ENCODE measurements at regions not wholly inside any gene's neighbourhood (a gene's known extent, or its start where the extent isn't known, plus 50 kb on each side); places are given as distances from the start of the nearest gene placed in this dataset.

DNA sequence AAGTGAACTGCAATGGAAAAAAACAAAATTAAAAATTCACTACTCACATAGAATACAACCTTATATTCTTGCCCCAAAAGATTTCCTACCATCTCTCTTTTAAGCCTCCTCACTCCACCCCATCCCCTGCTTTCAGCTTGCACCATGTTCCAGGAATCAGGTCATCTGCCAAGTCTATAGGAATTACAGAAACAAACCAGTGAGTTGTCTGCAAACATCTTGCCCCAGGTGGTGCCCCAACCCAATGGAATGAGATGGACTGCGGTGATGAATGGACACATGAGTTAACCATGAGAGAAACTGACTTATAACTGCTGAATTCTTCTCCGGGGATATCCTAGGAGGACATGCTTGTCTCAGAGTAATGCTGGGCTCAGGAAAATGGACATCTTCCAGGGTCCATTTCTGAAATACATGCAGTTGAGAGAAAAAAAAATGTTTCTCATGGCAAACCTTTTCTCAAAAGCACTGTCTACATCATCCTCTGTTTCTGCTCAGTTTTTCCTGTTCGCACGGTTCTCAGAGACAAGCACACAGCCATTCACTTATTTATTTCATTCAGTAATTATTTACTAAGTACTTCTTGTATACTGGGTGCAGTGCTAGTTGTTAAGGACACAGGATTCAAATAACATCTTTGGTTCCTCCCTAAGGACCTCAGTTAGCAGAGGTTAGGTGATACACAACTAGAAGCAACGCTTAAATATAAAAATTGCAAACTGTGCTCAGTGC, 350.0 kb downstream of the RND3 start:
- TF ChIP-seq POLR2AphosphoS5 (IDR thresholded peaks at IDR 0.05; ENCODE audit: insufficient read depth, low read depth, low read length) (no peak), POLR2A (IDR thresholded peaks at IDR 0.05; ENCODE audit: low read depth, low read length) (no peak), EZH2 (IDR thresholded peaks at IDR 0.05; ENCODE audit: borderline replicate concordance, low read depth, low read length, severe bottlenecking) (no peak), JUN (IDR thresholded peaks at IDR 0.05; ENCODE audit: borderline replicate concordance, insufficient read depth, insufficient read length, low read depth) (no peak), GATA2 (IDR thresholded peaks at IDR 0.05; ENCODE audit: insufficient read depth, insufficient read length, low read depth, low read length) (no peak), MYC (IDR thresholded peaks at IDR 0.05; ENCODE audit: low read depth, low read length) (no peak), FOS (IDR thresholded peaks at IDR 0.05; ENCODE audit: borderline replicate concordance, insufficient read depth, low read length) (no peak)
- TF ChIP-seq, protein P1, sequence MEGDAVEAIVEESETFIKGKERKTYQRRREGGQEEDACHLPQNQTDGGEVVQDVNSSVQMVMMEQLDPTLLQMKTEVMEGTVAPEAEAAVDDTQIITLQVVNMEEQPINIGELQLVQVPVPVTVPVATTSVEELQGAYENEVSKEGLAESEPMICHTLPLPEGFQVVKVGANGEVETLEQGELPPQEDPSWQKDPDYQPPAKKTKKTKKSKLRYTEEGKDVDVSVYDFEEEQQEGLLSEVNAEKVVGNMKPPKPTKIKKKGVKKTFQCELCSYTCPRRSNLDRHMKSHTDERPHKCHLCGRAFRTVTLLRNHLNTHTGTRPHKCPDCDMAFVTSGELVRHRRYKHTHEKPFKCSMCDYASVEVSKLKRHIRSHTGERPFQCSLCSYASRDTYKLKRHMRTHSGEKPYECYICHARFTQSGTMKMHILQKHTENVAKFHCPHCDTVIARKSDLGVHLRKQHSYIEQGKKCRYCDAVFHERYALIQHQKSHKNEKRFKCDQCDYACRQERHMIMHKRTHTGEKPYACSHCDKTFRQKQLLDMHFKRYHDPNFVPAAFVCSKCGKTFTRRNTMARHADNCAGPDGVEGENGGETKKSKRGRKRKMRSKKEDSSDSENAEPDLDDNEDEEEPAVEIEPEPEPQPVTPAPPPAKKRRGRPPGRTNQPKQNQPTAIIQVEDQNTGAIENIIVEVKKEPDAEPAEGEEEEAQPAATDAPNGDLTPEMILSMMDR (IDR thresholded peaks at IDR 0.05; ENCODE audit: extremely low read depth in 1 of 2, insufficient read depth in 1 of 2, low read depth in 1 of 2, low read length in 2 of 2): no peak
- TF ChIP-seq, protein P2, sequence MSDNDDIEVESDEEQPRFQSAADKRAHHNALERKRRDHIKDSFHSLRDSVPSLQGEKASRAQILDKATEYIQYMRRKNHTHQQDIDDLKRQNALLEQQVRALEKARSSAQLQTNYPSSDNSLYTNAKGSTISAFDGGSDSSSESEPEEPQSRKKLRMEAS (IDR thresholded peaks at IDR 0.05; ENCODE audit: insufficient read depth, insufficient read length): no peak
- Histone ChIP-seq H3K27ac (ENCODE audit: insufficient read depth, low read depth, low read length) (no peak overlapping the region), H3K9me1 (replicated peaks; ENCODE audit: control insufficient read depth, extremely low read depth, insufficient read depth, low read length) (no peaks in the 10 kb centered on the region), H2AFZ (ENCODE audit: low read depth, low read length) (no peak overlapping the region), H3K9ac (replicated peaks; ENCODE audit: extremely low read depth, insufficient read depth, low read length) (no peak overlapping the region), H3K9me3 (replicated peaks; ENCODE audit: control insufficient read depth, insufficient read depth, low read length) (no peaks in the 10 kb centered on the region), H3K4me3 (replicated peaks in 1 of 3; ENCODE audit: insufficient read depth in 1 of 3, low read depth in 1 of 3, low read length in 3 of 3) (no peak overlapping the region), H4K20me1 (replicated peaks; ENCODE audit: control insufficient read depth, extremely low read depth, insufficient read depth, low read length) (no peaks in the 10 kb centered on the region), H3K36me3 (ENCODE audit: control insufficient read depth in 2 of 2, extremely low read depth in 1 of 2, insufficient read depth in 2 of 2, low read length in 2 of 2) (no peaks in the 10 kb centered on the region), H3K4me2 (ENCODE audit: insufficient read depth, low read length) (no peak overlapping the region), H3K4me1 (ENCODE audit: control insufficient read depth, extremely low read depth, insufficient read depth, low read length) (peaks cover 41% of the 10 kb centered on the region), H3K27me3 (ENCODE audit: control insufficient read depth in 2 of 2, insufficient read depth in 2 of 2, low read length in 2 of 2) (no peaks in the 10 kb centered on the region), H3K79me2 (ENCODE audit: control insufficient read depth, insufficient read depth, low read length) (no peaks in the 10 kb centered on the region)
- no peak for DNase-seq (ENCODE audit: low read depth, low spot score)
- CTCF ChIA-PET: no interaction called here
- intact Hi-C loops (cut with micrococcal nuclease): no loop called here
- no peak for FAIRE-seq
- BruUV-seq (replicated peaks): no TSS peak
- dilution Hi-C loops (cut with MboI; ENCODE audit: extremely low pct_ligation_motif_present, low sequenced_read_pairs): loop anchor here (25.0 kb wide), 1 partner anchor 350 kb away; the partner anchor contains the start of gene RND3
- POLR2A ChIA-PET: no interaction called here
